BE2C (cell line): ENCODE measurements at regions not wholly inside any gene's neighbourhood (a gene's known extent, or its start where the extent isn't known, plus 50 kb on each side); places are given as distances from the start of the nearest gene placed in this dataset.
"Not testable (repeated sequence)": the region's sequence is repeated elsewhere in the genome, so short reads cannot be mapped to it uniquely, and the experiment has no call there.

Experiments
- DNase-seq: peaks from one replicate; pipeline ENCODE4 v3.0.0-alpha.2; 2020
- H3K27me3 ChIP-seq: fragments of 250-450 bp; sonication (Bioruptor Pico); 2 replicates; pipeline ENCODE4 v1.5.1; 2020; ENCODE audit warnings: mild to moderate bottlenecking
- H3K36me3 ChIP-seq: fragments of 250-450 bp; sonication (Bioruptor Pico); 2 replicates; pipeline ENCODE4 v1.5.1; 2020; ENCODE audit warnings: mild to moderate bottlenecking
- H3K4me1 ChIP-seq: fragments of 250-450 bp; sonication (Bioruptor Pico); 2 replicates; pipeline ENCODE4 v1.5.1; 2020
- H3K4me3 ChIP-seq: 2 replicates; pipeline ENCODE4 v1.5.1; 2011; ENCODE audit warnings: low read depth, low read length
- H3K9me3 ChIP-seq: fragments of 250-450 bp; sonication (Bioruptor Pico); 2 replicates; pipeline ENCODE4 v1.5.1; 2020
- CTCF ChIP-seq: IDR thresholded peaks from 2 replicates; pipeline ENCODE4 v1.5.1; 2012; ENCODE audit warnings: mild to moderate bottlenecking, low read depth, low read length

- DNase-seq: no peak
- no peaks in the 10 kb centered on the region for H3K9me3 ChIP-seq
- no peaks in the 10 kb centered on the region for H3K36me3 ChIP-seq
- no peaks in the 10 kb centered on the region for H3K27me3 ChIP-seq
- no peak overlapping the region for H3K4me3 ChIP-seq
- no peaks in the 10 kb centered on the region for H3K4me1 ChIP-seq
- TF ChIP-seq CTCF: no peak
These were observed 173.3 kb upstream of the SPRED2 start for GRCh38 chr2:65605743-65606058.

GRCh38 chr2:65605058-65605742, 172.8 kb upstream of the SPRED2 start:
- no peaks in the 10 kb centered on the region for H3K4me1 ChIP-seq
- TF ChIP-seq CTCF: no peak
- H3K4me3 ChIP-seq: no peak overlapping the region
- no peaks in the 10 kb centered on the region for H3K9me3 ChIP-seq
- H3K36me3 ChIP-seq: no peaks in the 10 kb centered on the region
- no peaks in the 10 kb centered on the region for H3K27me3 ChIP-seq
- no peak for DNase-seq

GRCh38 chr2:65604246-65604645, 171.8 kb upstream of the SPRED2 start:
- Histone ChIP-seq H3K4me3 (no peak overlapping the region), H3K27me3 (no peaks in the 10 kb centered on the region), H3K36me3 (no peaks in the 10 kb centered on the region), H3K4me1 (no peaks in the 10 kb centered on the region), H3K9me3 (no peaks in the 10 kb centered on the region)
- TF ChIP-seq CTCF: no peak
- DNase-seq: no peak

- no peak for DNase-seq
- Histone ChIP-seq H3K4me3 (no peak overlapping the region), H3K9me3 (no peaks in the 10 kb centered on the region), H3K4me1 (no peaks in the 10 kb centered on the region), H3K36me3 (no peaks in the 10 kb centered on the region), H3K27me3 (no peaks in the 10 kb centered on the region)
- no peak for TF ChIP-seq CTCF
These were observed 170.3 kb upstream of the SPRED2 start for GRCh38 chr2:65602603-65603235.

- not testable (repeated sequence) for DNase-seq, H3K9me3 ChIP-seq, H3K4me1 ChIP-seq, H3K4me3 ChIP-seq, H3K27me3 ChIP-seq, H3K36me3 ChIP-seq
These were observed 168.5 kb upstream of the SPRED2 start for GRCh38 chr2:65600871-65601270.

- not testable (repeated sequence) for H3K4me3 ChIP-seq, H3K36me3 ChIP-seq, H3K9me3 ChIP-seq, DNase-seq, H3K4me1 ChIP-seq, H3K27me3 ChIP-seq
These were observed 168.0 kb upstream of the SPRED2 start for GRCh38 chr2:65600351-65600750.

- DNase-seq: no peak
- Histone ChIP-seq H3K27me3 (no peaks in the 10 kb centered on the region), H3K4me3 (no peak overlapping the region), H3K9me3 (no peaks in the 10 kb centered on the region), H3K4me1 (no peaks in the 10 kb centered on the region), H3K36me3 (no peaks in the 10 kb centered on the region)
- no peak for TF ChIP-seq CTCF
These were observed 167.3 kb upstream of the SPRED2 start for GRCh38 chr2:65599693-65600092.
